ENCODE measurements at regions not wholly inside any gene's neighbourhood (a gene's known extent, or its start where the extent isn't known, plus 50 kb on each side); places are given as distances from the start of the nearest gene placed in this dataset.

DNA sequence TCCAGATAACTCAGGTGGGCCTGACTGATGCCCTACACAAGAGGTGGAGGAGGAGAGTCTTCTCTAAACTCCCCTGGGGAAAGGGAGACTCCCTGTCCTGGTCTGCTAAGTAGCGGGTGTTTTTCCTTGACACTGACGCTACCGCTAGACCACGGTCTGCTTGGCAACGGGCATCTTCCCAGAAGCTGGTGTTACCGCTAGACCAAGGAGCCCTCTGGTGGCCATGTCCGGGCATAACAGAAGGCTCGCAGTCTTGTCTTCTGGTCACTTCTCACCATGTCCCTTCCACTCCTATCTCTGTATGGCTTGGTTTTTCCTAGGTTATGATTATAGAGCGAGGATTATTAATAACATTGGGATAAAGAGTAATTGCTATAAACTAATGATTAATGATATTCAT lies 965.5 kb downstream of the TMEM121 start (continued):
- TF ChIP-seq YY1 (IDR thresholded peaks at IDR 0.05; ENCODE audit: low read depth, low read length) (no peak), RFX5 (IDR thresholded peaks at IDR 0.05; ENCODE audit: borderline replicate concordance, low read depth, low read length) (no peak), BCL11A (IDR thresholded peaks at IDR 0.05; ENCODE audit: low read depth in 2 of 2, low read length in 2 of 2) (no peak), POLR2A (IDR thresholded peaks at IDR 0.05; ENCODE audit: control extremely low read depth in 1 of 2, low read depth in 2 of 2, low read length in 2 of 2) (no peak), EP300 (IDR thresholded peaks at IDR 0.05; ENCODE audit: borderline replicate concordance in 1 of 2, low read depth in 2 of 2, low read length in 2 of 2) (no peak)

Measured in H1 (cell line).